GM20000 (cell line): ENCODE measurements at regions not wholly inside any gene's neighbourhood (a gene's known extent, or its start where the extent isn't known, plus 50 kb on each side); places are given as distances from the start of the nearest gene placed in this dataset.
"Not testable (repeated sequence)": the region's sequence is repeated elsewhere in the genome, so short reads cannot be mapped to it uniquely, and the experiment has no call there.

Source experiments
- DNase-seq: peaks from one replicate; pipeline ENCODE4 v3.0.0; 2012; ENCODE audit warnings: low spot score
- CTCF ChIP-seq: IDR thresholded peaks from 2 replicates; pipeline ENCODE4 v1.5.1; 2012; ENCODE audit warnings: mild to moderate bottlenecking, control low read depth; ENCODE audit errors: extremely low read depth, missing control alignments

GRCh38 chr21:28174701-28175100 lies 818.0 kb downstream of the LTN1 start:
- no peak for TF ChIP-seq CTCF
- DNase-seq: no peak

- DNase-seq: no peak
- no peak for TF ChIP-seq CTCF
These were observed 818.7 kb downstream of the LTN1 start for GRCh38 chr21:28174006-28174405.

GRCh38 chr21:28172376-28172775 lies 820.3 kb downstream of the LTN1 start:
- DNase-seq: no peak
- no peak for TF ChIP-seq CTCF

GRCh38 chr21:28167366-28167765 lies 825.3 kb downstream of the LTN1 start:
- TF ChIP-seq CTCF: no peak
- DNase-seq: no peak

- DNase-seq: not testable (repeated sequence)
These were observed 828.2 kb downstream of the LTN1 start for GRCh38 chr21:28164519-28164918.

- not testable (repeated sequence) for DNase-seq
These were observed 830.6 kb downstream of the LTN1 start for GRCh38 chr21:28162052-28162451.

- TF ChIP-seq CTCF: no peak
- no peak for DNase-seq
These were observed 832.3 kb downstream of the LTN1 start for GRCh38 chr21:28160378-28160777.

- DNase-seq: no peak
- no peak for TF ChIP-seq CTCF
These were observed 833.3 kb downstream of the LTN1 start for GRCh38 chr21:28159396-28159795.

GRCh38 chr21:28156590-28156989 lies 836.1 kb downstream of the LTN1 start:
- DNase-seq: no peak
- TF ChIP-seq CTCF: no peak
